HUES6 (cell line): ENCODE measurements at regions not wholly inside any gene's neighbourhood (a gene's known extent, or its start where the extent isn't known, plus 50 kb on each side); places are given as distances from the start of the nearest gene placed in this dataset.
"Not testable (repeated sequence)": the region's sequence is repeated elsewhere in the genome, so short reads cannot be mapped to it uniquely, and the experiment has no call there.

ENCODE experiments used
- H3K27ac ChIP-seq: 2 replicates; pipeline ENCODE4 v1.7.0; 2013; ENCODE audit warnings: low read depth, mild to moderate bottlenecking, low read length, inconsistent platforms
- H3K27me3 ChIP-seq: 2 replicates; pipeline ENCODE4 v1.6.1; 2013; ENCODE audit warnings: low read length; ENCODE audit not compliant: control insufficient read depth, insufficient read depth
- H3K36me3 ChIP-seq: 2 replicates; pipeline ENCODE4 v1.6.1; 2013; ENCODE audit warnings: low read length; ENCODE audit not compliant: control insufficient read depth, insufficient read depth
- H3K4me1 ChIP-seq: 2 replicates; pipeline ENCODE4 v1.6.1; 2013; ENCODE audit warnings: low read length; ENCODE audit not compliant: control insufficient read depth, insufficient read depth
- H3K4me3 ChIP-seq: 2 replicates; pipeline ENCODE4 v1.5.1; 2013; ENCODE audit warnings: low read depth, low read length
- H3K9ac ChIP-seq: one replicate; pipeline ENCODE4 v1.6.1; 2013; ENCODE audit warnings: mild to moderate bottlenecking, low read length
- H3K9me3 ChIP-seq: 2 replicates; pipeline ENCODE4 v1.6.1; 2013; ENCODE audit warnings: low read depth, low read length; ENCODE audit not compliant: control insufficient read depth, insufficient read depth

DNA sequence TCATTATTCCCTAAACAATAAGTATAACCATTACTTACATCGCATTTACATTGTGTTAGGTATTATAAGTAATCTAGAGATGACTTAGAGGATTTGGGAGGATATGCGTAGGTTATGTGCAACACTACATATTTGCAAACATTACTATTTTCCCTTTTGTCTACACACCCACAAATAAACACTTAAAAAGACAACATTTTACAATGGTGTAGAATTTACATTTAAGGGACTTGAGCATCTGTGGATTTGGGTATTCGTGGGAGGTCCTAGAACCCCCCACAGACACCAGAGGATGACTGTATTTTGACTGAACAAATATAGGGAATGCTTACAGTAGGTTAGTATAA, 220.2 kb upstream of the MYO3A start:
- no peak overlapping the region for H3K4me3 ChIP-seq
- H3K27ac ChIP-seq: no peak overlapping the region
- no peaks in the 10 kb centered on the region for H3K36me3 ChIP-seq
- no peaks in the 10 kb centered on the region for H3K27me3 ChIP-seq
- H3K9me3 ChIP-seq: peaks cover 5% of the 10 kb centered on the region
- H3K9ac ChIP-seq: no peak overlapping the region
- peaks cover 4% of the 10 kb centered on the region; the same call in 1 of the 2 replicates for H3K4me1 ChIP-seq

DNA sequence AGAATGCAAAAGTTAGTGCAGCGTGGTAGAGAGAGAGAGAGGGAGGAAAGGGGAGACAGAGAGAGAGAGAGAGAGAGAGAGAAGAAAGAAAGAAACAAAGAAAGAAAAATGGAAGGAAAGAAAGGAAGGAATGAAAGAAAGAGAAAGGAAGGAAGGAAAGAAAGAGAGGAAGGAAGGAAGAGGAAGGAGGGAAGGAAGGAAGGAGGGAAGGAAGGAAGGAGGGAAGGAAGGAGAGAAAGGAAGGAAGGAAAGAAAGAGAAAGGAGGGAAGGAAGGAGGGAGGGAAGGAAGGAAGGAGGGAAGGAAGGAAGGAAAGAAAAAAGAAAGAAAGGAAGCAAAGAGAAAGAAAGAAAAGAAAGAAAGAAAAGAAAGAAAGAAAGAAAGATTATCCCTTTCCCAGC, 209.8 kb upstream of the MYO3A start:
- Histone ChIP-seq H3K4me1 (peaks cover 10% of the 10 kb centered on the region; the same call in 1 of the 2 replicates), H3K36me3 (peaks cover 5% of the 10 kb centered on the region; the same call in 1 of the 2 replicates), H3K9ac (no peak overlapping the region), H3K27me3 (no peaks in the 10 kb centered on the region), H3K27ac (no peak overlapping the region), H3K4me3 (no peak overlapping the region), H3K9me3 (no peaks in the 10 kb centered on the region)

- peaks cover 5% of the 10 kb centered on the region; the same call in 1 of the 2 replicates for H3K36me3 ChIP-seq
- H3K27ac ChIP-seq: no peak overlapping the region
- peaks cover 10% of the 10 kb centered on the region; the same call in 1 of the 2 replicates for H3K4me1 ChIP-seq
- H3K4me3 ChIP-seq: no peak overlapping the region
- H3K9ac ChIP-seq: no peak overlapping the region
- H3K9me3 ChIP-seq: no peaks in the 10 kb centered on the region
- H3K27me3 ChIP-seq: no peaks in the 10 kb centered on the region
Observed at GRCh38 chr10:25725917-25726716, 207.9 kb upstream of the MYO3A start.

DNA sequence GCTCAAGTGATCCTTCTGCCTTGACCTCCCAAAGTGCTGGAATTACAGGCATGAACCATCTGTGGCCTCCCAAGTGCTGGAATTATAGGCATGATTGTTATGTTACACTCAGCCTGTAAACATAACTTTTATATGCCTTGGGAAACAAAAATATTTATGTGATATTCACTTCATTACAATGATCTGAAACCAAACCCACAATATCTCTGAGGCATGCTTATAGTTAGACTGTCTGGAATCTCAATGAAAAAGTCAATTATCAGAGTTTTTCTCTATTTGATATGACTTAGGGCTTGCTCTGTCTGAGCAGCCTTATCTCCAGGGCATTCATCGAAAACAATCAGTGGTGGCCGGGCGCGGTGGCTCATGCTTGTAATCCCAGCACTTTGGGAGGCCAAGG, 195.3 kb upstream of the MYO3A start:
- no peak overlapping the region for H3K9ac ChIP-seq
- H3K9me3 ChIP-seq: no peaks in the 10 kb centered on the region; the same call in 1 of the 2 replicates
- no peak overlapping the region for H3K27ac ChIP-seq
- no peaks in the 10 kb centered on the region for H3K27me3 ChIP-seq
- no peaks in the 10 kb centered on the region for H3K36me3 ChIP-seq
- H3K4me1 ChIP-seq: no peaks in the 10 kb centered on the region
- no peak overlapping the region for H3K4me3 ChIP-seq

- H3K36me3 ChIP-seq: no peaks in the 10 kb centered on the region
- H3K9ac ChIP-seq: no peak overlapping the region
- H3K9me3 ChIP-seq: no peaks in the 10 kb centered on the region
- peaks cover 8% of the 10 kb centered on the region for H3K4me1 ChIP-seq
- H3K27ac ChIP-seq: no peak overlapping the region
- no peaks in the 10 kb centered on the region for H3K27me3 ChIP-seq
- no peak overlapping the region for H3K4me3 ChIP-seq
Observed at GRCh38 chr10:25743832-25744231, 190.2 kb upstream of the MYO3A start.

- Histone ChIP-seq H3K9ac (no peak overlapping the region), H3K27me3 (no peaks in the 10 kb centered on the region), H3K36me3 (no peaks in the 10 kb centered on the region), H3K4me3 (no peak overlapping the region), H3K4me1 (peaks cover 8% of the 10 kb centered on the region), H3K27ac (no peak overlapping the region), H3K9me3 (no peaks in the 10 kb centered on the region)
Observed at GRCh38 chr10:25744574-25744973, 189.5 kb upstream of the MYO3A start.

DNA sequence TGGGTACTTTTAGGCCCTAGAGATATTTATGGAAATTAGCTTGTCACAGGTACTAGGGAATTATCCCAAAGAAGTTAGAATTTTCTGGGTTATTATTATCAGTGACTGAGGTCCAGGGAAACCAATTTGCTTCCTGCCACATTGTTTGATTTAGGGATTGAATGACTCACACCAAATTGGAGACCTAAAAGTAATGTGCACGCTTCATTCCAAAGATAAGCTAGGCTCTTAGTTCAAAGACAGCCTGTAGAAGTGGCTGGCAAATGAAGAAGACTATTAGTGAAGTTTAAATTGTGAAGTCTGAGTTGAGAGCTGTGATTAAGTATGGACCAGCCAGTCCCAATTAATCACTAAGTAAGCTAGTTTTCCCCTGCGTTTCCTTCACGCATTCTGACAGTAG, 188.1 kb upstream of the MYO3A start:
- Histone ChIP-seq H3K4me1 (peaks cover 8% of the 10 kb centered on the region), H3K27me3 (no peaks in the 10 kb centered on the region), H3K4me3 (no peak overlapping the region), H3K27ac (no peak overlapping the region), H3K36me3 (no peaks in the 10 kb centered on the region), H3K9me3 (no peaks in the 10 kb centered on the region), H3K9ac (no peak overlapping the region)

DNA sequence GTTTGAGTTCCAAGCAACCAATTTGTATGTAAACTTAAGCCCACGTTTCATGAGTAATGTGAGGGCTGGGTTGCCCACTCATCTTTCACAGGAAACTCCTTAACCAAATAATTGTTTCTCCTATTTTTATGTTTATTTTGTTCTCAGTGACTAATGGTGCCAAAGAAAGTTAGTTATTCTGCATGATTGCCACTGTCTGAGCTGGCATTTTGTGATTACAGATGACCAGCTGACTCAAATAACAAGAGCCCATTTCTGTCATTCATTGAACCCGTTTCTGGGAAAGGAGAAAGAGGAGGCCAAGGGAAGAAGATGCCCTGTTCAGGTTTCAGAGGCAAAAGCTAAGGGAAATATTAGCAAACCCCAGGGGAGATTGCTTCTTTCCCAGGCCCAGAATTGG, 186.9 kb upstream of the MYO3A start:
- H3K4me1 ChIP-seq: peaks cover 8% of the 10 kb centered on the region
- H3K9me3 ChIP-seq: no peaks in the 10 kb centered on the region
- H3K4me3 ChIP-seq: no peak overlapping the region
- H3K27me3 ChIP-seq: no peaks in the 10 kb centered on the region
- H3K9ac ChIP-seq: no peak overlapping the region
- H3K27ac ChIP-seq: no peak overlapping the region
- H3K36me3 ChIP-seq: no peaks in the 10 kb centered on the region

GRCh38 chr10:25748509-25748908, 185.5 kb upstream of the MYO3A start:
- Histone ChIP-seq H3K27me3 (no peaks in the 10 kb centered on the region), H3K27ac (no peak overlapping the region), H3K4me1 (peaks cover 8% of the 10 kb centered on the region), H3K9me3 (no peaks in the 10 kb centered on the region), H3K9ac (no peak overlapping the region), H3K36me3 (no peaks in the 10 kb centered on the region), H3K4me3 (no peak overlapping the region)

- H3K36me3 ChIP-seq: no peaks in the 10 kb centered on the region
- no peak overlapping the region for H3K9ac ChIP-seq
- H3K9me3 ChIP-seq: no peaks in the 10 kb centered on the region
- H3K27me3 ChIP-seq: no peaks in the 10 kb centered on the region
- no peak overlapping the region for H3K27ac ChIP-seq
- H3K4me3 ChIP-seq: no peak overlapping the region
- H3K4me1 ChIP-seq: peaks cover 12% of the 10 kb centered on the region
Observed at GRCh38 chr10:25753776-25754175, 180.3 kb upstream of the MYO3A start.

DNA sequence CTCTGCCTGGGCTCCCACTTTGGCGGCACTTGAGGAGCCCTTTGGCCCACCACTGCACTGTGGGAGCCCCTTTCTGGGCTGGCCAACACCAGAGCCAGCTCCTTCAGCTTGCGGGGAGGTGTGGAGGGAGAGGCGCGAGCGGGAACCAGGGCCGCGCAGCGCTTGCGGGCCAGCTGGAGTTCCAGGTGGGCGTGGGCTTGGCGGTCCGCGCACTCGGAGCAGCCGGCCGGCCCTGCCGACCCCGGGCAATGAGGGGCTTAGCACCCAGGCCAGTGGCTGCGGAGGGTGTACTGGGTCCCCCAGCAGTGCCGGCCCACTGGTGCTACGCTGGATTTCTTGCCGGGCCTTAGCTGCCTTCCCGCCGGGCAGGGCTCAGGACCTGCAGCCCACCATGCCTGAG, 178.2 kb upstream of the MYO3A start:
- peaks cover 12% of the 10 kb centered on the region for H3K4me1 ChIP-seq
- H3K9me3 ChIP-seq, H3K9ac ChIP-seq, H3K27ac ChIP-seq, H3K27me3 ChIP-seq, H3K4me3 ChIP-seq, H3K36me3 ChIP-seq: not testable (repeated sequence)
